Type B pancreatic cell (in vitro differentiated cells): ENCODE measurements at regions not wholly inside any gene's neighbourhood (a gene's known extent, or its start where the extent isn't known, plus 50 kb on each side); places are given as distances from the start of the nearest gene placed in this dataset.

Source experiments
- DNase-seq: peaks from one replicate; pipeline ENCODE4 v3.0.0; 2021; ENCODE audit warnings: mixed read lengths; ENCODE audit not compliant: unreplicated experiment; ENCODE audit errors: extremely low spot score
- H3K27ac Mint-ChIP-seq: 2 replicates; pipeline ENCODE4 v1.8.0; 2021; ENCODE audit warnings: mild to moderate bottlenecking, mixed read lengths
- H3K27me3 Mint-ChIP-seq: 2 replicates; pipeline ENCODE4 v1.8.0; 2021; ENCODE audit warnings: mixed read lengths
- H3K36me3 Mint-ChIP-seq: 2 replicates; pipeline ENCODE4 v1.8.0; 2021; ENCODE audit warnings: mixed read lengths
- H3K4me1 Mint-ChIP-seq: one replicate; pipeline ENCODE4 v1.8.0; 2021; ENCODE audit warnings: mixed read lengths; ENCODE audit not compliant: unreplicated experiment
- H3K4me3 Mint-ChIP-seq: 2 replicates; pipeline ENCODE4 v1.8.0; 2021; ENCODE audit warnings: mild to moderate bottlenecking, mixed read lengths
- H3K9me3 Mint-ChIP-seq: 2 replicates; pipeline ENCODE4 v1.8.0; 2021; ENCODE audit warnings: mixed read lengths
- TF ChIP-seq, protein P1 (sequence below): fragments of 200-600 bp; sonication (generic); conservative IDR thresholded peaks from 2 replicates; pipeline ENCODE4 v1.5.0; 2021; ENCODE audit warnings: antibody characterized with exemption, mild to moderate bottlenecking

- H3K27me3 Mint-ChIP-seq, result no peaks in the 10 kb centered on the region
- no peaks in the 10 kb centered on the region for H3K4me1 Mint-ChIP-seq
- H3K27ac Mint-ChIP-seq, result no peak overlapping the region
- H3K4me3 Mint-ChIP-seq, result no peak overlapping the region
- no peaks in the 10 kb centered on the region for H3K9me3 Mint-ChIP-seq
- H3K36me3 Mint-ChIP-seq, result no peaks in the 10 kb centered on the region
- TF ChIP-seq, protein P1, sequence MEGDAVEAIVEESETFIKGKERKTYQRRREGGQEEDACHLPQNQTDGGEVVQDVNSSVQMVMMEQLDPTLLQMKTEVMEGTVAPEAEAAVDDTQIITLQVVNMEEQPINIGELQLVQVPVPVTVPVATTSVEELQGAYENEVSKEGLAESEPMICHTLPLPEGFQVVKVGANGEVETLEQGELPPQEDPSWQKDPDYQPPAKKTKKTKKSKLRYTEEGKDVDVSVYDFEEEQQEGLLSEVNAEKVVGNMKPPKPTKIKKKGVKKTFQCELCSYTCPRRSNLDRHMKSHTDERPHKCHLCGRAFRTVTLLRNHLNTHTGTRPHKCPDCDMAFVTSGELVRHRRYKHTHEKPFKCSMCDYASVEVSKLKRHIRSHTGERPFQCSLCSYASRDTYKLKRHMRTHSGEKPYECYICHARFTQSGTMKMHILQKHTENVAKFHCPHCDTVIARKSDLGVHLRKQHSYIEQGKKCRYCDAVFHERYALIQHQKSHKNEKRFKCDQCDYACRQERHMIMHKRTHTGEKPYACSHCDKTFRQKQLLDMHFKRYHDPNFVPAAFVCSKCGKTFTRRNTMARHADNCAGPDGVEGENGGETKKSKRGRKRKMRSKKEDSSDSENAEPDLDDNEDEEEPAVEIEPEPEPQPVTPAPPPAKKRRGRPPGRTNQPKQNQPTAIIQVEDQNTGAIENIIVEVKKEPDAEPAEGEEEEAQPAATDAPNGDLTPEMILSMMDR, result no peak
- no peak for DNase-seq
Measured at GRCh38 chr7:9210114-9210513, 776.7 kb downstream of the NXPH1 start.

DNA sequence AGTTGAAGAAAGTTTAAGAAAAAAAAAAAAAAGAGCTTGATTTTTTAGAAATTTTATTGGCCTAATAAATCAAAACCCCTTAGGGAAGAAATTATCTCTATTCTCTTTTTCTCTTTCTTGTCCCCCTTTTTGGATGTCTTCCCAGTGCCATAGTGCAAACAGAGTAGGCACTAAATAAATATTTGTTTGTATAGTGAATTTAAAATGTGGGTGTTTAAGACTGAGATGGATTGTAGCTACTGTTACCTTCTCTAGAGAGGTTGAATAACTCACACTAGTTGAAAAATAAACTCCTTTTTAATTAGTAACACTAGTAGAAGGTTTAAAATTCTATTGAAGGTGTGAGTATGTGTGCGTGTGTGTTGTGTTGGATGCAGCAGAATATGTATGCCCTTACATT, 783.8 kb downstream of the NXPH1 start:
- Mint-ChIP-seq H3K27ac (no peak overlapping the region), H3K4me1 (no peaks in the 10 kb centered on the region), H3K27me3 (peaks cover 3% of the 10 kb centered on the region), H3K9me3 (no peaks in the 10 kb centered on the region), H3K4me3 (no peak overlapping the region), H3K36me3 (no peaks in the 10 kb centered on the region)
- no peak for DNase-seq
- TF ChIP-seq, protein P1, result no peak

GRCh38 chr7:9226500-9226899, 793.1 kb downstream of the NXPH1 start:
- Mint-ChIP-seq H3K27me3 (no peaks in the 10 kb centered on the region), H3K27ac (no peak overlapping the region), H3K9me3 (no peaks in the 10 kb centered on the region), H3K36me3 (no peaks in the 10 kb centered on the region), H3K4me1 (no peaks in the 10 kb centered on the region), H3K4me3 (no peak overlapping the region)
- DNase-seq, result no peak
- TF ChIP-seq, protein P1, result no peak

DNA sequence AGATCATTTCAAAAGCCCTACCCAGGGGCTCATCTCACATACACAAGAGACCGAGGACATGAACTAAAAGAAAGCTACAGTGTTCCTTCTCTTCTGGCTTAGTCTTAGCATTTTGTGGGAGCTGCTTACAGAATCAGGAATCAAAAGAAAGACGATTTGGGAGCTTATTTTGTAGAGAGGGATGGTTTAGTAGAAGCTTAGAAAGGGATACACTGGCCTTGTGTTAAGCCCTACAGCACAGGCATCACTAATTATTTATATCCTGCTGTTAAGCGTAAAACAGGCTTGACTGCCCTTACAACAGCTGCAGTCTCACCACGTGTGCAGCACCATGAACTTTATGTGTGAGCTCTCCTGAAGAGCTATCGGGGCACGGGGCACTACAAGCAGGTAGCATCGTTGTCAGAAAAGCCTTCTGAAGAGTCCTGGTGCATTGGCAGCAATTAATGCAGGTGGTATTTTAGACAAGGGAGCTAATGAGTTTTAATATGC, 798.3 kb downstream of the NXPH1 start:
- Mint-ChIP-seq H3K9me3 (no peaks in the 10 kb centered on the region), H3K27me3 (peaks cover 3% of the 10 kb centered on the region), H3K4me1 (peaks cover 6% of the 10 kb centered on the region), H3K36me3 (no peaks in the 10 kb centered on the region), H3K4me3 (no peak overlapping the region), H3K27ac (no peak overlapping the region)
- TF ChIP-seq, protein P1, result no peak
- no peak for DNase-seq

DNA sequence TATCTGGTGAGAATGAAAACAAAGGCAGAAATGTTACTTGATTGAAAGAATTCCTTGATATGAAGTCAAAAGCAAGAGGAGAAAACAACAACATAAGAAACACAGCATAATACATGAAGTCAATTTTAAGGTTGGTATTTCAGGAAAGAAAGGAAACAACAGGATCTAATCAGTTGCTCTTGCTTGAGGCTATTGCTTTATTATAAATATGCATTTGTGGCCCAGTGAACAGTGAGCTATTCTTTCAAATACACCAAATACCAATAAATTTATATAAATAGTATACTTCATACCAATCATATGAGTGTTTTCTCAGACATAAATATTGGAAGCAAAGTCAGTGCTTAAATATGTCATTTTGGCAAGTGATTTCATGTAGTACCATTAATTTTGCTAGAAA, 806.6 kb downstream of the NXPH1 start:
- Mint-ChIP-seq H3K27ac (no peak overlapping the region), H3K9me3 (no peaks in the 10 kb centered on the region), H3K4me3 (no peak overlapping the region), H3K27me3 (no peaks in the 10 kb centered on the region), H3K36me3 (no peaks in the 10 kb centered on the region), H3K4me1 (no peaks in the 10 kb centered on the region)
- TF ChIP-seq, protein P1, result no peak
- DNase-seq, result no peak

DNA sequence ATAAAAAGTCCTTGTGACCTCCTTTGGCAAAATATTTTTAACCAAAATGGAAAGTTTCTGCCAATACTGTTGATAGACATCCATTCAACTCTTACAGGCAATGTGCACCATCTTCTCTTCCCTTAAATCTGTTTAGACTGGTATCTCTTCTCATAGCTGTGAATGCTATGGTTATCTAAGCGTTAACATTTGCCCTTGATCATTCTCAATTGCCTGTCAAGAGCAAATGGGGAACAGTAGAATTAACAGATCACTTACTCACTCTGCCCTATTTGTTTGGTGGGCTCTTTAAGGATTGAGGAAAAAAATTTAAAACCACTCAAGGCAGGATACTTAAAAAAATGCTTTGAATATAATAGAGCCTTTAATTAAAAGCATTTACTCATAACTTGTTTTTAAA, 808.4 kb downstream of the NXPH1 start:
- no peaks in the 10 kb centered on the region for H3K36me3 Mint-ChIP-seq
- no peak overlapping the region for H3K4me3 Mint-ChIP-seq
- no peaks in the 10 kb centered on the region for H3K27me3 Mint-ChIP-seq
- no peaks in the 10 kb centered on the region for H3K4me1 Mint-ChIP-seq
- H3K9me3 Mint-ChIP-seq, result no peaks in the 10 kb centered on the region
- no peak overlapping the region for H3K27ac Mint-ChIP-seq
- DNase-seq, result no peak
- TF ChIP-seq, protein P1, result no peak
